Endothelial cell (in vitro differentiated cells): ENCODE measurements at regions not wholly inside any gene's neighbourhood (a gene's known extent, or its start where the extent isn't known, plus 50 kb on each side); places are given as distances from the start of the nearest gene placed in this dataset.

Experiments used
- DNase-seq: peaks from one replicate; pipeline ENCODE4 v3.0.0; 2021; ENCODE audit warnings: low spot score
- H3K27ac Mint-ChIP-seq: one replicate; pipeline ENCODE4 v1.8.0; 2021; ENCODE audit warnings: mixed read lengths, inconsistent platforms; ENCODE audit not compliant: unreplicated experiment
- H3K27me3 Mint-ChIP-seq: one replicate; pipeline ENCODE4 v1.8.0; 2021; ENCODE audit warnings: mild to moderate bottlenecking, moderate library complexity, mixed read lengths, inconsistent platforms; ENCODE audit not compliant: unreplicated experiment
- H3K36me3 Mint-ChIP-seq: one replicate; pipeline ENCODE4 v1.8.0; 2021; ENCODE audit warnings: mild to moderate bottlenecking, low read depth, mixed read lengths, inconsistent platforms; ENCODE audit not compliant: unreplicated experiment
- H3K4me1 Mint-ChIP-seq: one replicate; pipeline ENCODE4 v1.8.0; 2021; ENCODE audit warnings: mild to moderate bottlenecking, mixed read lengths, inconsistent platforms; ENCODE audit not compliant: unreplicated experiment
- H3K4me3 Mint-ChIP-seq: one replicate; pipeline ENCODE4 v1.8.0; 2021; ENCODE audit warnings: mild to moderate bottlenecking, mixed read lengths, inconsistent platforms; ENCODE audit not compliant: unreplicated experiment
- H3K9me3 Mint-ChIP-seq: one replicate; pipeline ENCODE4 v1.8.0; 2021; ENCODE audit warnings: mixed read lengths, inconsistent platforms; ENCODE audit not compliant: unreplicated experiment
- TF ChIP-seq, protein P1 (sequence below): fragments of 200-600 bp; sonication (generic); IDR thresholded peaks from one replicate; pipeline ENCODE4 v1.5.0; 2021; ENCODE audit warnings: antibody characterized with exemption; ENCODE audit not compliant: unreplicated experiment

DNA sequence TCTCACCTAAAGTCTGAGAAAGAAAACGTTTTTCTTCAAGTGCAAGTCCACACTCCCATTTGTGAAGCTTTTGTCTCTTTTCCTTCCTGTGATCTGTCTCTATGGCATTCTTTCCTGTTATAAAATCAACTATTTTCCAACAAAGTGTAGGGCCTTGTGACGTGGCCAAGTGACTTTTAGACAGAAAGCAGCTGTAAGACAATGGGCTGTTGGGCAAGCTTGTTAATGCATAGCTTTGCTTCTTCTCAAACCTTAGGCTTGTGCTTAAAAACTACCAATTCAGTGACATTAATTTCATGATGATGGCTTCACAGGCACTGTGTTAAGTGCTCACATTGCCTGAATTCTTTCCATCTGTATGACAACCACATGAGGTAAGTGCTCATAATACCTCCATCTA is 83.5 kb downstream of the VCY1B start:
- Mint-ChIP-seq H3K4me1 (no peaks in the 10 kb centered on the region), H3K4me3 (no peak overlapping the region), H3K9me3 (no peaks in the 10 kb centered on the region), H3K27me3 (peaks cover 1% of the 10 kb centered on the region), H3K36me3 (no peaks in the 10 kb centered on the region), H3K27ac (no peak overlapping the region)
- TF ChIP-seq, protein P1, sequence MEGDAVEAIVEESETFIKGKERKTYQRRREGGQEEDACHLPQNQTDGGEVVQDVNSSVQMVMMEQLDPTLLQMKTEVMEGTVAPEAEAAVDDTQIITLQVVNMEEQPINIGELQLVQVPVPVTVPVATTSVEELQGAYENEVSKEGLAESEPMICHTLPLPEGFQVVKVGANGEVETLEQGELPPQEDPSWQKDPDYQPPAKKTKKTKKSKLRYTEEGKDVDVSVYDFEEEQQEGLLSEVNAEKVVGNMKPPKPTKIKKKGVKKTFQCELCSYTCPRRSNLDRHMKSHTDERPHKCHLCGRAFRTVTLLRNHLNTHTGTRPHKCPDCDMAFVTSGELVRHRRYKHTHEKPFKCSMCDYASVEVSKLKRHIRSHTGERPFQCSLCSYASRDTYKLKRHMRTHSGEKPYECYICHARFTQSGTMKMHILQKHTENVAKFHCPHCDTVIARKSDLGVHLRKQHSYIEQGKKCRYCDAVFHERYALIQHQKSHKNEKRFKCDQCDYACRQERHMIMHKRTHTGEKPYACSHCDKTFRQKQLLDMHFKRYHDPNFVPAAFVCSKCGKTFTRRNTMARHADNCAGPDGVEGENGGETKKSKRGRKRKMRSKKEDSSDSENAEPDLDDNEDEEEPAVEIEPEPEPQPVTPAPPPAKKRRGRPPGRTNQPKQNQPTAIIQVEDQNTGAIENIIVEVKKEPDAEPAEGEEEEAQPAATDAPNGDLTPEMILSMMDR = no peak
- DNase-seq = no peak

DNA sequence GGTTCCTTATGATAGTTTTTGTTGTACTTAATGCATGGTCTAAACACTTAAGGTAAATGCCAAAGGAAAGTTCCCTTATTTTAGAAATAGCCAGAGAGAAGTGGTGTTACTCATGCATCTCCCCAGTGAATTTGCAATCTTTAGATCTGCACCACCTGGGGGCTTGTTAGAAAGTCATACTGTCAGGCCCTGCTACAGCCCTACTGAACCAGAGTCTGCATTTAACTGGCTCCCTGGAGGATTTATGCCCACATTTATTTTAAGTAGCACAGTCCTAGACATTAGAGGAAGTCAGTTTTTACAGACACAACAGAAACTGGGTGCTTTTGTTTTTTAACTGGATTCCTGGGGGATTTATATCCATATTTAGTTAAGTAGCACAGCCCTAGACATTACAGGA is 89.6 kb downstream of the VCY1B start:
- TF ChIP-seq, protein P1 = no peak
- H3K27ac Mint-ChIP-seq = no peak overlapping the region
- H3K27me3 Mint-ChIP-seq = peaks cover 1% of the 10 kb centered on the region
- H3K4me1 Mint-ChIP-seq = no peaks in the 10 kb centered on the region
- DNase-seq = no peak
- H3K4me3 Mint-ChIP-seq = no peak overlapping the region
- no peaks in the 10 kb centered on the region for H3K9me3 Mint-ChIP-seq
- H3K36me3 Mint-ChIP-seq = no peaks in the 10 kb centered on the region

DNA sequence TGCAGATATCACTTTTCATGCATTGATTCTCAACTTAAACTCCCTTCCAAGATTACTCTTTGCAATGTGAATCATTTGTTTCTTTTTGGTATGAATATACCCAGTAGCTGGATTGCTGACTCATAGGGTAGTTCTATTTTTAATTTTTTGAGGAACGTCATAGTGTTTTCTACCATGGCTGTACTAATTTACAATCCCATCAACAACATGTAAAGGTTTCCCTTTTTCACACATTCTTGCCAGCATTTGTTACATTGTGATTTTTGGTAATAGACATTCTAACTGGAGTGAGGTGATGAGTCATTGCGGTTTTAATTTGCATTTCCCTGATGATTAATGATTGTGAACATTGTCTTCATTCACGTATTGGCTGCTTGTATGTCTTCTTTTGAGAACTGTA is 126.7 kb downstream of the VCY1B start:
- no peaks in the 10 kb centered on the region for H3K4me1 Mint-ChIP-seq

DNA sequence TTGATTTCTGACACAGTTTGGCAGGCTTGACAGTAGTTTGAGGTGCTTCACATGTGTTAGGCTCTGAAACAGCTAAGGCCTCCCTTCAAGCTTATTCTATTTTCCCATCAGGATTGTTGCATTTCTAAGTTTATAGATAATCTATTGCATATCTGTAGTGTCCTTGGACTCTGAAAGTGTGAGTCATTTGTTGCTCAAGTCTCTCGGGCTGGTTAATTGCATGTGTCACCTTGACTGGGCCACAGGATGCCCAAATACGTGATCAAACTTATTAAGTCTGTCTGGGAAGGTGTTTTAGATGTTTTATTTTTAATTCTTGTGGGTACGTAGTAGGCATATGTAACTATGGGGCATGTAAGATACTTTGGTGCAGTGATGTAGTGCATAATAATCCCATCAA is 166.0 kb downstream of the VCY1B start:
- Mint-ChIP-seq H3K4me1 (no peaks in the 10 kb centered on the region), H3K27ac (no peak overlapping the region), H3K9me3 (no peaks in the 10 kb centered on the region), H3K27me3 (no peaks in the 10 kb centered on the region), H3K4me3 (no peak overlapping the region), H3K36me3 (no peaks in the 10 kb centered on the region)
- no peak for DNase-seq
- TF ChIP-seq, protein P1 = no peak

More for the DNA sequence above, 126.7 kb downstream of the VCY1B start:
- TF ChIP-seq, protein P1 = no peak
- no peaks in the 10 kb centered on the region for H3K27me3 Mint-ChIP-seq
- no peaks in the 10 kb centered on the region for H3K9me3 Mint-ChIP-seq
- DNase-seq = no peak
- no peaks in the 10 kb centered on the region for H3K36me3 Mint-ChIP-seq
- no peak overlapping the region for H3K27ac Mint-ChIP-seq
- no peak overlapping the region for H3K4me3 Mint-ChIP-seq

DNA sequence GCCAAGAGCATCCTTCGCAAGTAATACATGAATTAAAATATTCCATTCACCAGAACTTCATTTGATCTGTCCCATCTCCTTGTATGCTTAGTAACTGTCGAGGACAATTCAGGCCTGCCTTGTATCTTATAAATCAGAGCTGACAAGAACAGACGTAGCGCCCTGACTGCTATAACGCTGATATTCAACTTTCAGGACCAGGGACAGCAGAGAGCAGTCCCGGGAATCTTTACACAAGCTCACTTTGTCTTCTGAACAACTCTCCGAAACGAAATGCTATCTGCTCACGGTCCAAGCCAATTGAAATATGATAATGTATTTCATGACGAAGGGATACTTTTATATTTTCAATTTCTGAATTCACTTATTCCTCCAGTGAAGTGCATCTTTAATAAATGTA is 175.7 kb downstream of the VCY1B start:
- Mint-ChIP-seq H3K4me3 (no peak overlapping the region), H3K27me3 (no peaks in the 10 kb centered on the region), H3K36me3 (no peaks in the 10 kb centered on the region), H3K4me1 (no peaks in the 10 kb centered on the region), H3K27ac (no peak overlapping the region), H3K9me3 (no peaks in the 10 kb centered on the region)
- TF ChIP-seq, protein P1 = no peak
- DNase-seq = peak; percentile 26
